ENCODE measurements at regions not wholly inside any gene's neighbourhood (a gene's known extent, or its start where the extent isn't known, plus 50 kb on each side); places are given as distances from the start of the nearest gene placed in this dataset.

- Histone ChIP-seq H3K27me3 (ENCODE audit: control insufficient read depth in 4 of 4, insufficient read depth in 4 of 4, low read length in 3 of 4) (no peaks in the 10 kb centered on the region), H3K36me3 (ENCODE audit: control insufficient read depth in 4 of 4, insufficient read depth in 3 of 4, low read depth in 1 of 4, low read length in 3 of 4) (no peaks in the 10 kb centered on the region), H3K9ac (ENCODE audit: low read depth in 1 of 2, low read length in 2 of 2) (no peak overlapping the region), H3K27ac (ENCODE audit: low read depth in 1 of 2, low read length in 2 of 2) (no peak overlapping the region), H3K9me3 (ENCODE audit: control insufficient read depth in 4 of 4, low read length in 3 of 4) (peaks cover 0 to 3% (median 0%) of the 10 kb centered on the region in 4 donors), H3K4me3 (ENCODE audit: low read depth in 1 of 3, low read length in 3 of 3) (no peak overlapping the region), H3K4me1 (ENCODE audit: control insufficient read depth in 4 of 4, insufficient read depth in 4 of 4, low read length in 3 of 4) (no peaks in the 10 kb centered on the region)
- TF ChIP-seq NR2F2 (IDR thresholded peaks at IDR 0.05): no peak
- TF ChIP-seq FOXA2 (IDR thresholded peaks at IDR 0.05): no peak
- TF ChIP-seq, protein P1, sequence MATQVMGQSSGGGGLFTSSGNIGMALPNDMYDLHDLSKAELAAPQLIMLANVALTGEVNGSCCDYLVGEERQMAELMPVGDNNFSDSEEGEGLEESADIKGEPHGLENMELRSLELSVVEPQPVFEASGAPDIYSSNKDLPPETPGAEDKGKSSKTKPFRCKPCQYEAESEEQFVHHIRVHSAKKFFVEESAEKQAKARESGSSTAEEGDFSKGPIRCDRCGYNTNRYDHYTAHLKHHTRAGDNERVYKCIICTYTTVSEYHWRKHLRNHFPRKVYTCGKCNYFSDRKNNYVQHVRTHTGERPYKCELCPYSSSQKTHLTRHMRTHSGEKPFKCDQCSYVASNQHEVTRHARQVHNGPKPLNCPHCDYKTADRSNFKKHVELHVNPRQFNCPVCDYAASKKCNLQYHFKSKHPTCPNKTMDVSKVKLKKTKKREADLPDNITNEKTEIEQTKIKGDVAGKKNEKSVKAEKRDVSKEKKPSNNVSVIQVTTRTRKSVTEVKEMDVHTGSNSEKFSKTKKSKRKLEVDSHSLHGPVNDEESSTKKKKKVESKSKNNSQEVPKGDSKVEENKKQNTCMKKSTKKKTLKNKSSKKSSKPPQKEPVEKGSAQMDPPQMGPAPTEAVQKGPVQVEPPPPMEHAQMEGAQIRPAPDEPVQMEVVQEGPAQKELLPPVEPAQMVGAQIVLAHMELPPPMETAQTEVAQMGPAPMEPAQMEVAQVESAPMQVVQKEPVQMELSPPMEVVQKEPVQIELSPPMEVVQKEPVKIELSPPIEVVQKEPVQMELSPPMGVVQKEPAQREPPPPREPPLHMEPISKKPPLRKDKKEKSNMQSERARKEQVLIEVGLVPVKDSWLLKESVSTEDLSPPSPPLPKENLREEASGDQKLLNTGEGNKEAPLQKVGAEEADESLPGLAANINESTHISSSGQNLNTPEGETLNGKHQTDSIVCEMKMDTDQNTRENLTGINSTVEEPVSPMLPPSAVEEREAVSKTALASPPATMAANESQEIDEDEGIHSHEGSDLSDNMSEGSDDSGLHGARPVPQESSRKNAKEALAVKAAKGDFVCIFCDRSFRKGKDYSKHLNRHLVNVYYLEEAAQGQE (IDR thresholded peaks at IDR 0.05): no peak
- TF ChIP-seq FOXA1 (IDR thresholded peaks at IDR 0.05): no peak
- TF ChIP-seq RAD21 (IDR thresholded peaks at IDR 0.05): no peak
- TF ChIP-seq, protein P2, sequence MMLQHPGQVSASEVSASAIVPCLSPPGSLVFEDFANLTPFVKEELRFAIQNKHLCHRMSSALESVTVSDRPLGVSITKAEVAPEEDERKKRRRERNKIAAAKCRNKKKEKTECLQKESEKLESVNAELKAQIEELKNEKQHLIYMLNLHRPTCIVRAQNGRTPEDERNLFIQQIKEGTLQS (IDR thresholded peaks at IDR 0.05): no peak
- TF ChIP-seq EGR1 (IDR thresholded peaks at IDR 0.05; ENCODE audit: low read depth in 2 of 2): no peak
- no peak for TF ChIP-seq SP1 (IDR thresholded peaks at IDR 0.05)
- no peak for TF ChIP-seq ZBTB33 (IDR thresholded peaks at IDR 0.05)
- no peak for TF ChIP-seq JUND (IDR thresholded peaks at IDR 0.05)
- TF ChIP-seq GABPA (IDR thresholded peaks at IDR 0.05 in 1 of 2, conservative IDR thresholded peaks at IDR 0.05 in 1 of 2): no peak
- TF ChIP-seq CTCF (IDR thresholded peaks at IDR 0.05; ENCODE audit: low read depth, low read length, missing input control): no peak
- 65% methylated on average over 4 of the region's 4 CpGs for WGBS
- DNase-seq (ENCODE audit: low spot score): no peak
Observed at GRCh38 chrX:44415639-44416386, 72.3 kb upstream of the EFHC2 start.

DNA sequence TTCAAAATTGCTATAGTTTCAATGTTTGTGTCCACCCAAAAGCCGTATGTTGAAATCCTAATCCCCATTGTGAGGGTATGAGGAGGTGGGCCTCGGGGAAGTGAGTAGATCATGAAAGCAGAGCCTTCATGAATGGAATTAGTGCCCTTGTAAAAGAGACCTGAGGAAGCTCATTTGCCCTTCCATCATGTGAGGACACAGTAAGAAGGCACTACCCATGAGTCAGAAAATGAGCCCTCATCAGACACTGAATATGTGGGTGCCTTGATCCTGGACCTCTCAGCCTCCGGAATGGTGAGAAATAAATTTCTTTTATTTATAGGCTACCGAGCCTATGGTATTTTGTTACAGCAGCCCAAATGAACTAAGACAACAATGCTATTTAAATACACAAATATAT is 57.7 kb upstream of the EFHC2 start:
- H3K9me3 ChIP-seq (ENCODE audit: control insufficient read depth in 4 of 4, low read length in 3 of 4): peaks cover 0 to 3% (median 2%) of the 10 kb centered on the region in 4 donors
- no peak for DNase-seq (ENCODE audit: low spot score)
- 90% methylated on average over 4 of the region's 4 CpGs for WGBS
- H3K36me3 ChIP-seq (ENCODE audit: control insufficient read depth in 4 of 4, insufficient read depth in 3 of 4, low read depth in 1 of 4, low read length in 3 of 4): no peaks in the 10 kb centered on the region
- H3K9ac ChIP-seq (ENCODE audit: low read depth in 1 of 2, low read length in 2 of 2): no peak overlapping the region
- no peak for TF ChIP-seq JUND (IDR thresholded peaks at IDR 0.05)
- no peak for TF ChIP-seq RXRA (IDR thresholded peaks at IDR 0.05)
- no peak for TF ChIP-seq ZBTB33 (IDR thresholded peaks at IDR 0.05)
- TF ChIP-seq SP1 (IDR thresholded peaks at IDR 0.05): no peak
- TF ChIP-seq, protein P1 (IDR thresholded peaks at IDR 0.05): no peak
- no peak for TF ChIP-seq NR2F2 (IDR thresholded peaks at IDR 0.05)
- H3K4me1 ChIP-seq (ENCODE audit: control insufficient read depth in 4 of 4, insufficient read depth in 4 of 4, low read length in 3 of 4): no peaks in the 10 kb centered on the region
- no peak overlapping the region for H3K4me3 ChIP-seq (ENCODE audit: low read depth in 1 of 3, low read length in 3 of 3)
- no peaks in the 10 kb centered on the region for H3K27me3 ChIP-seq (ENCODE audit: control insufficient read depth in 4 of 4, insufficient read depth in 4 of 4, low read length in 3 of 4)
- H3K27ac ChIP-seq (ENCODE audit: low read depth in 1 of 2, low read length in 2 of 2): no peak overlapping the region
